HG03135 (cell line): ENCODE measurements at regions not wholly inside any gene's neighbourhood (a gene's known extent, or its start where the extent isn't known, plus 50 kb on each side); places are given as distances from the start of the nearest gene placed in this dataset.

Experiments
- ATAC-seq: cut with Tn5 transposase; IDR thresholded peaks from one replicate; pipeline ENCODE4 v1.9.1; 2021; ENCODE audit warnings: mild to moderate bottlenecking, moderate library complexity; ENCODE audit not compliant: unreplicated experiment

GRCh38 chr11:130582176-130582575, 133.7 kb downstream of the ADAMTS15 start:
- ATAC-seq = no peak

GRCh38 chr11:130582981-130583380, 134.5 kb downstream of the ADAMTS15 start:
- no peak for ATAC-seq

DNA sequence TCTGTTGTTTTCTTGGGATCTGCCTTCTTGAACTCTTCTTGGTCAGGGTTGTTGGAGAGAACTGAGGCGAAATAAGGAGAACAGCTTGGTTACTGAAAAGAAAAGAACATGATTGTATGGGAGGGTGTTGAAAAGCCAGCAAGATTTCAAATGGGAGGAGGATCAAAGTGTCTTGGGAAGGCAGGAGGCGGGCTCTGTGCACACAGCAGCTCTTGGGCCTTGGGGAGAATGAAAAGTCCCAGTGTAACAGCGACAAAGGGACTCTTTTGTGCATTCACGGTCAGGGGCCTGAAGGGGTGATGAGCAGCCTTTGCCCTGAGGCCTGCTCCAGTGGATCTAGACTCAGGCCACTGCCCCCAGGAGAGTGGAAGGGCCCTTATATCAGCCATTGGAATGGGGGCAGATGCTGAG, 135.4 kb downstream of the ADAMTS15 start:
- no peak for ATAC-seq

- ATAC-seq = no peak
Measured at GRCh38 chr11:130585545-130585944, 137.1 kb downstream of the ADAMTS15 start.

- ATAC-seq = no peak
Measured at GRCh38 chr11:130587658-130588057, 139.2 kb downstream of the ADAMTS15 start.

DNA sequence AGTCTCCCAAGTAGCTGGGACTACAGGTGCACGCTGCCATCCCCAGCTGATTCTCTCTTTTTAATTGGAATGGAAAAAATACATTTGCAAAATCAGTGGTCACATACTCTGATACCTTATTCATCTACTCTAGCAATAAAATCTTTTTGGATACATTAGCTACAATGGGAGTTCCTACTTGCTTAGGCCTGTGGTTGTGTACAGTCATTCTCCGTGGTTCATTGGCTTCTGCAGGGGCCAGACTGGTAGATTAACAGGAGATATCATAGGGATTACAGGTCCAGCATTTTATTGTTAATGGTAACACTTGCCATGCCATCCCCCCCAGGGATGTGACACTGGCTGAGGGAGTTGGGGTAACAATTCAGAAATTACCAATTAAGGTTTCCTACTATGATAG, 140.0 kb downstream of the ADAMTS15 start:
- ATAC-seq = no peak

GRCh38 chr11:130592056-130592455, 143.6 kb downstream of the ADAMTS15 start:
- no peak for ATAC-seq

- no peak for ATAC-seq
Measured at GRCh38 chr11:130593064-130593463, 144.6 kb downstream of the ADAMTS15 start.

DNA sequence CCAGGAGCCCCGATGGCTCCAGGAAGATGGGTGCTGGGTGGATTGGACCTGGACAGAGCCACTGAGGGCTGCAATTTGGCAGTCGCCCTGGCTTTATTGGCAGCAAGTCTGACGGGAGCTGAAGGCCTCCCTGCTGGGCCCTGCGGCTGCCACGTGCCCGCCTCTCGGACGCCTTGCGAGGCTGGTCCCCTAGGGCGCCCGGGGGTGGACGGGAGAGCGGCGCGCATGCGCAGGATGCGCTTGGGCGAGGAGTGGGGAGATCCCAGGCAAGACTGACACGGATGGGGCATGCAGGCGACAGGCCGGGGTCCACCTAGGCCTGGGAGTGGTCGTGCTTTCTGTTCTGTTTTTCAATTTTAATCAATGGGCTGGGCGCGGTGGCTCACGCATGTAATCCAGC, 150.0 kb downstream of the ADAMTS15 start:
- ATAC-seq = no peak

DNA sequence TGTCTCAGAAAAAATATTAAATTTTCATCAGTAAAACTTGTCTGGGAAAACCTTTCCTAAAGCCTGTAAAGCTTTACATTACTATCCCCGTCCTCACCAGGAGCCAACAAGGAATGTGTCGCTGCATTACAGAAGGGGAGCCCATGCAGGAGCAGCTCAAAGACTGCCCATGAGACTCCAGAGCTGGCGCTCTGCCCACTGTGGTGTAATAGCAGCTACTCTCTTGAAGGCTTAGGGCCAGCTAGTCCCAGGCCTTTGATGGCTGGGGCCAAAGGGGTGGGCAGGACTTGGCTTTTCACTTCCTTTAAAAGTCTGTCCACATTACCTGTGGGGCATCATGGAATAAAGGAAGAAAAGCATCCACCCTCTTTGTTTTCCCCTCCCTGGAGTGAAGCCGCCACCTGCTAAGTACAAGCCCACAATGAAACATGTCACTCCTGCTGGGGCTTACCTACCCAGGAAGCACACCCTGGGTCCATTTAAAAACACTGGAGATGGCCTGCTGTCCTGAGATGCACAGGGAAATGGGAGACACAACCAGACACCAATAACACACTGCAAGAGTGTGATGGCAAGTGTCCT, 150.7 kb downstream of the ADAMTS15 start:
- ATAC-seq = no peak

- no peak for ATAC-seq
Measured at GRCh38 chr11:130600139-130600538, 151.7 kb downstream of the ADAMTS15 start.

- no peak for ATAC-seq
Measured at GRCh38 chr11:130600616-130601015, 152.2 kb downstream of the ADAMTS15 start.

DNA sequence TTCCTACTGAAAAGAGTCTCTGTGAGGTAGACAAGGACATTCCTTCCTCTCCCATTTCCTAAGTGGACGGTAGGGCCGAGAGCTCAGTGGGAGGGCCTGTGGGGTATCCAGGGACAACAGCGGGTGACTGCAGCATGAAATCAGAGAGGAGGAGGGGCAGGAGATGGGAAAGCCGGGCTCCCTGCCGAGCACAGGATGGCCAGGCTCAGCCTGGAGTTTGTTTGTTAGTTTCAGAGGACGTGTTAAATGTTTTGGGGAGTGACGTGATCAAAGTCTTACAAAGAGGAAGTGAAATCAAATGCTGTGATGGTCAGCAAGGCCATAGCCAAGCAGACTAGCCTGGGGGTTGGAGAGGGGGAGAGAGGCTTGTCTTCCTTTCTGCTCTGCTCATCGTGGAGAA, 152.7 kb downstream of the ADAMTS15 start:
- ATAC-seq = no peak

GRCh38 chr11:130601764-130602460, 153.5 kb downstream of the ADAMTS15 start:
- ATAC-seq = no peak

GRCh38 chr11:130602641-130603334, 154.3 kb downstream of the ADAMTS15 start:
- no peak for ATAC-seq

GRCh38 chr11:130603335-130603906, 155.0 kb downstream of the ADAMTS15 start:
- ATAC-seq = no peak

DNA sequence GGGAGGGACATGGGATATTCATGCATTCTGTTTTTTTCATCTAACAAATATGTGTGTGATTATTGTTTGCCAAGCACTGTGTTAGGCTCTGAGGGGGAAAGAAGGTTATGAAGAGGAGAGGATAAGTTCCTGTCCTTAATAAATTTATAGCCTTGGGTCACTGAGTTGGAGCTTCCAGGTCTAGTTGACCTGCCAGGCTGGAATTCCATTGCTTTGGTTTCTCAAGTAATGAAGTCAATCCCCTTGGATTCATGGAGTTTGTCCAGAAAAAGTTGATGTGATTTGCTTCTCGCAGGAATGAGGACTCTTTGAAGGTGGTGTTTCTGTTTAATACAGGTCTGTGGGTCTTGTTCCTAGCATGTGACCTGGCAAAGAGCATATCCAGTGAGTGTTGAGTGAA, 156.2 kb downstream of the ADAMTS15 start:
- ATAC-seq = no peak

DNA sequence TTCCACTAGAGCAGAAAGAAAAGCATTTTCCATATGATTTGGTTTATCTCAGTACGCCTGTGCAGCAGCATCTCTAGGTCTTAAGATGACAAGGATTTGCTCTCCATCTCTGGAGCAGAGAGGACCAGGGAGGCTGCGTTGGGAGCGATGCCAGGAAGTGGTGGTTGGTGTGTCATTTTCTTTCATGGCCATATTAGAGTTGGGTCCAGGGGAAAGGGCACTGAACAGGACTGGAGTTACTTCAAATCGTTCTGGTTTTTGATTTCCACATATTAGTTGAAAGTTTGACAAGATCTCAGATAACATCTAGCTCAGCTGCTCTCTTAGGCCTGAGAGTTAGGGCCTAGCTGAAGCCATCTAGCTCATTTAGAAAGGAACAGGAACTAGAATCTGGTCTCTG, 157.7 kb downstream of the ADAMTS15 start:
- no peak for ATAC-seq

GRCh38 chr11:130606781-130607511, 158.5 kb downstream of the ADAMTS15 start:
- no peak for ATAC-seq

DNA sequence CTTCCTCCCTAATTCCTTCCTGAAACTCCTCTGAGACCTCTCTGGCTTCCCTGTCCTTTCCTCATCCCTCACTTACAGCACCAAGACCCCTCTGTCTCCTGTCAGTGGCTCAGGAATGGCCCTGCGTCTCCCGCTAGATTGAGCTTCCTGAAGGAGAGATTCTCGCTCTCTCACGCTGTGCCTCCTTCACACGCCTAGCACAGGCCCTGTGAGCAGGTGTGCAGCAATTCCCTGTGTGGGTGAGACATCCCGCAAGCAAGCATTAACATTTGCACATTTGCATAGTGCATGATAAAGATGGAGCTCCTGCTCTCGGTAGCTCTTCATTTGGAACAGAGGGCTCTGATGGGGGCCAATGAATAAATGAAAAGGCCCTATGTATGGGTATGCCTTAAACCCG, 159.8 kb downstream of the ADAMTS15 start:
- ATAC-seq = no peak
